GM13977 (cell line): ENCODE measurements at regions not wholly inside any gene's neighbourhood (a gene's known extent, or its start where the extent isn't known, plus 50 kb on each side); places are given as distances from the start of the nearest gene placed in this dataset.
"Not testable (repeated sequence)": the region's sequence is repeated elsewhere in the genome, so short reads cannot be mapped to it uniquely, and the experiment has no call there.

ENCODE experiments used
- DNase-seq: peaks from one replicate; pipeline ENCODE4 v3.0.0; 2012; ENCODE audit warnings: low spot score
- in situ Hi-C: fragments of 300-500 bp; cut with MboI; formaldehyde crosslinking; loops from one replicate; pipeline ENCODE4 v1.12.0; 2022; ENCODE audit warnings: low sequenced_read_pairs, low pct_unique_long_range_greater_than_20kb, mixed read lengths, inconsistent platforms; ENCODE audit not compliant: unreplicated experiment
- TF ChIP-seq, protein P1 (sequence below): IDR thresholded peaks from 2 replicates; pipeline ENCODE4 v1.5.1; 2012; ENCODE audit warnings: mild to moderate bottlenecking, control low read depth; ENCODE audit not compliant: insufficient read depth; ENCODE audit errors: extremely low read depth, missing control alignments

DNA sequence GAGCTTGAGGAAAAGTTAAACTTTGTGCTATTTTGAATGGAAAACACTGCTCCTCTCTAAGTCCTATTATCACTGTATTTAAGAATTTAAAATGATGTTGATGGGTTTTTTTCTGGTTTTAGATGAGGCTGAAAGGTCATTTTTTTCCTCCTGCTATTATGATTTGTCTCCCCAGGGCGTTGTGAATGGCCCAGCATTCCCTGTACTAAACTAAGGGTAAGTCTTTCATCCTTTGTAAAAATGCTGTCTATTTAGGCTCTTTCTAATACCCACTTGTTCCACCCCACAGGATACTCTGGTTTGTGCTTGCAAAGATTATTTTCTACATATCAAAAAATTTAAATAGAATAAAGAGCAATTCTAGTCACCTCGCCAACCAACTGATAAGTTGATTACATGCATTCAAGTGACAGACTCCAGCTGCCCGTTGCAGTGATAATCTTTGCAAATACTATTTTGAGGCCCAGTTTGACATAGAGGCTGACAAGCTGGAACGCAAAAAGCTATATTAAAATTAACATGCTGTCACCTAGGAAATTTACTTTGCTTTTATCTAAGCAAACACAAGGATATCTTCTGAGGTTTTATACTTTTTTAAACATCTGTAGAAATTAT is 222.3 kb upstream of the TMEM229A start:
- in situ Hi-C loops, result no loop called here
- no peak for DNase-seq
- TF ChIP-seq, protein P1, sequence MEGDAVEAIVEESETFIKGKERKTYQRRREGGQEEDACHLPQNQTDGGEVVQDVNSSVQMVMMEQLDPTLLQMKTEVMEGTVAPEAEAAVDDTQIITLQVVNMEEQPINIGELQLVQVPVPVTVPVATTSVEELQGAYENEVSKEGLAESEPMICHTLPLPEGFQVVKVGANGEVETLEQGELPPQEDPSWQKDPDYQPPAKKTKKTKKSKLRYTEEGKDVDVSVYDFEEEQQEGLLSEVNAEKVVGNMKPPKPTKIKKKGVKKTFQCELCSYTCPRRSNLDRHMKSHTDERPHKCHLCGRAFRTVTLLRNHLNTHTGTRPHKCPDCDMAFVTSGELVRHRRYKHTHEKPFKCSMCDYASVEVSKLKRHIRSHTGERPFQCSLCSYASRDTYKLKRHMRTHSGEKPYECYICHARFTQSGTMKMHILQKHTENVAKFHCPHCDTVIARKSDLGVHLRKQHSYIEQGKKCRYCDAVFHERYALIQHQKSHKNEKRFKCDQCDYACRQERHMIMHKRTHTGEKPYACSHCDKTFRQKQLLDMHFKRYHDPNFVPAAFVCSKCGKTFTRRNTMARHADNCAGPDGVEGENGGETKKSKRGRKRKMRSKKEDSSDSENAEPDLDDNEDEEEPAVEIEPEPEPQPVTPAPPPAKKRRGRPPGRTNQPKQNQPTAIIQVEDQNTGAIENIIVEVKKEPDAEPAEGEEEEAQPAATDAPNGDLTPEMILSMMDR, result no peak

GRCh38 chr7:124254396-124254795 is 221.5 kb upstream of the TMEM229A start:
- TF ChIP-seq, protein P1, result no peak
- DNase-seq, result no peak
- in situ Hi-C loops, result no loop called here

DNA sequence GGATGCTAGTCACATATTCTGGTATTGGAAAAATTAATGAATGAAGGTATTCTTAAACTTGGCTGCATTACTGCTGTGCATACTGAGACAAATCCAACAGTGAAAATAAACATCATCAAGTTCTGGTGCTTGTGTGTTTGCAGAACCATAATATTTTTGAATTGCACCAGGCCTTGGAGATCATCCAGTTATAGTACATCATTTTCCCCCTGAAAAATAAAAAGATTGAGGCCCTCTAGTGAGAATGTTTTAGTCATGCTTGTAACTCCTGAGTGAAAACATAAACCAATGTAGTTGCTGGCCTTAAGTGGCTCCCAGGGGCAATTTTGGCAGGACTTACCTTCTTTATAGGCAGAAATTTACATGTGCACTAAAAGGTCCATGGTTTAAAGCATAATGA is 218.8 kb upstream of the TMEM229A start:
- DNase-seq, result no peak
- in situ Hi-C loops, result no loop called here
- TF ChIP-seq, protein P1, result no peak

DNA sequence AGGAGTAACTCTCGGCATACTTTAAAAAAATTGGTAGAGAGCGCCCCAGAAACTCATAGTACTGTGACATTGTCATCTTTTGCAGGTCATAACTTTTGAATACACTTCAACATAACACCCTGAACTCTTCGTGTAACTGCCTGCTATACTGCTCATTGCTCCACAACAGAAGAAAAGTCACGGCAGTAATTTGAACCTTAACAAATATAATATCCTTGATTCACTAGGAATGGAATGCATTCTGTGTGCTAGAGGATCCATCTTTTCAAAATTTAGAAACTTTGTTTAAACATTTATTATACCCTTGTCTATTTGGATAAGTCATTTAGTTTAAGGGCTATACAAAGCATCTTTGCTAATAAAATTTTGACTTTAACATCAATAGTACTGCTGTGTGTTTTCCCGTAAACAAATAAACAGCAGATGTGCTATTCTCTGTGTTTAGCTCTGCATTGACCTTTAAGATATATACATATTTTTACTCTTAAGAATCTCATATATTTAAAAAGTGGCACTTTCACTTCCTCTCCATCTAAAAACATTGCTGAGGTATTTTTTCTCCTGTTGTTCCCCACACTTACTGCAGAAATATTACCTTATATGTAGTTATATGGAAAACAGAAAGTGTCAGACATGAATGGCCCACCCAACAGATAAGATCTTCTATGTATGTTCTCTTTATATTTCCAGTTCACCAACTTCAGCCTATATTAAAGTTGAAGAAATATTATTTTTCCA is 217.6 kb upstream of the TMEM229A start:
- TF ChIP-seq, protein P1, result no peak
- no peak for DNase-seq
- in situ Hi-C loops, result no loop called here

- in situ Hi-C loops, result no loop called here
- no peak for DNase-seq
- TF ChIP-seq, protein P1, result no peak
Observed at GRCh38 chr7:124247691-124248090, 214.8 kb upstream of the TMEM229A start.

- DNase-seq, result no peak
- TF ChIP-seq, protein P1, result no peak
- in situ Hi-C loops, result no loop called here
Observed at GRCh38 chr7:124246262-124246863, 213.5 kb upstream of the TMEM229A start.

- DNase-seq, in situ Hi-C loops: not testable (repeated sequence)
Observed at GRCh38 chr7:124244469-124244868, 211.6 kb upstream of the TMEM229A start.
